ENCODE measurements at regions not wholly inside any gene's neighbourhood (a gene's known extent, or its start where the extent isn't known, plus 50 kb on each side); places are given as distances from the start of the nearest gene placed in this dataset.

- no peak for DNase-seq (ENCODE audit: low spot score)
Measured at GRCh38 chr16:72502594-72503005, 330.6 kb upstream of the PMFBP1 start.

- DNase-seq (ENCODE audit: low spot score): peak; percentile 42
Measured at GRCh38 chr16:72501739-72502593, 330.0 kb upstream of the PMFBP1 start.

- DNase-seq (ENCODE audit: low spot score): no peak
Measured at GRCh38 chr16:72500545-72500944, 328.6 kb upstream of the PMFBP1 start.

GRCh38 chr16:72493716-72494415 lies 321.9 kb upstream of the PMFBP1 start:
- no peak for DNase-seq (ENCODE audit: low spot score)

- no peak for DNase-seq (ENCODE audit: low spot score)
Measured at GRCh38 chr16:72487283-72487682, 315.3 kb upstream of the PMFBP1 start.

GRCh38 chr16:72482695-72483094 lies 310.7 kb upstream of the PMFBP1 start:
- DNase-seq (ENCODE audit: low spot score): no peak

GRCh38 chr16:72481419-72481818 lies 309.5 kb upstream of the PMFBP1 start:
- no peak for DNase-seq (ENCODE audit: low spot score)

GRCh38 chr16:72480911-72481310 lies 309.0 kb upstream of the PMFBP1 start:
- DNase-seq (ENCODE audit: low spot score): no peak

GRCh38 chr16:72475688-72476087 lies 303.7 kb upstream of the PMFBP1 start:
- DNase-seq (ENCODE audit: low spot score): no peak

GRCh38 chr16:72474501-72475123 lies 302.7 kb upstream of the PMFBP1 start:
- peak; percentile 33 for DNase-seq (ENCODE audit: low spot score)

GRCh38 chr16:72473631-72474030 lies 301.7 kb upstream of the PMFBP1 start:
- DNase-seq (ENCODE audit: low spot score): no peak

- DNase-seq (ENCODE audit: low spot score): no peak
Measured at GRCh38 chr16:72471317-72471924, 299.5 kb upstream of the PMFBP1 start.

GRCh38 chr16:72470541-72470940 lies 298.6 kb upstream of the PMFBP1 start:
- no peak for DNase-seq (ENCODE audit: low spot score)

- DNase-seq (ENCODE audit: low spot score): no peak
Measured at GRCh38 chr16:72469932-72470331, 298.0 kb upstream of the PMFBP1 start.

GRCh38 chr16:72468582-72468981 lies 296.6 kb upstream of the PMFBP1 start:
- DNase-seq (ENCODE audit: low spot score): no peak

GRCh38 chr16:72467157-72467759 lies 295.3 kb upstream of the PMFBP1 start:
- peak; percentile 34 for DNase-seq (ENCODE audit: low spot score)

GRCh38 chr16:72464597-72465368 lies 292.8 kb upstream of the PMFBP1 start:
- no peak for DNase-seq (ENCODE audit: low spot score)

- no peak for DNase-seq (ENCODE audit: low spot score)
Measured at GRCh38 chr16:72464052-72464451, 292.1 kb upstream of the PMFBP1 start.

- DNase-seq (ENCODE audit: low spot score): no peak
Measured at GRCh38 chr16:72458035-72458434, 286.1 kb upstream of the PMFBP1 start.

GRCh38 chr16:72457243-72457940 lies 285.4 kb upstream of the PMFBP1 start:
- DNase-seq (ENCODE audit: low spot score): no peak

All from LoVo (cell line).